ENCODE measurements at regions not wholly inside any gene's neighbourhood (a gene's known extent, or its start where the extent isn't known, plus 50 kb on each side); places are given as distances from the start of the nearest gene placed in this dataset.

GRCh38 chr21:27101523-27101922 lies 134.6 kb upstream of the ADAMTS5 start:
- Mint-ChIP-seq H3K4me3 (ENCODE audit: unreplicated experiment) (no peak overlapping the region), H3K36me3 (ENCODE audit: low read depth, unreplicated experiment) (no peaks in the 10 kb centered on the region), H3K27ac (ENCODE audit: unreplicated experiment) (no peak overlapping the region), H3K9me3 (ENCODE audit: unreplicated experiment) (peaks cover 2% of the 10 kb centered on the region), H3K4me1 (ENCODE audit: low read depth, unreplicated experiment) (peaks cover 8% of the 10 kb centered on the region), H3K27me3 (ENCODE audit: low read depth, unreplicated experiment) (no peaks in the 10 kb centered on the region)
- no peak overlapping the region for H3K27ac ChIP-seq (ENCODE audit: low read depth, low read length)
- no peak overlapping the region for H3K4me3 ChIP-seq (ENCODE audit: insufficient read depth, low read depth, low read length)
- no peaks in the 10 kb centered on the region for H3K4me1 ChIP-seq (ENCODE audit: insufficient read depth, low read length)
- H4K20me1 ChIP-seq (ENCODE audit: insufficient read depth, low read length), result no peaks in the 10 kb centered on the region
- H2AFZ ChIP-seq (ENCODE audit: low read depth, low read length), result no peak overlapping the region
- H3K9me3 ChIP-seq (ENCODE audit: insufficient read depth, low read depth, low read length), result no peaks in the 10 kb centered on the region
- no peaks in the 10 kb centered on the region for H3K36me3 ChIP-seq (ENCODE audit: insufficient read depth, low read length)
- H3K9ac ChIP-seq (ENCODE audit: low read length), result no peak overlapping the region
- no peaks in the 10 kb centered on the region for H3K27me3 ChIP-seq (ENCODE audit: insufficient read depth, low read length)
- no peak for FAIRE-seq
- DNase-seq (ENCODE audit: low read depth), result no peak
- no peaks in the 10 kb centered on the region for H3K79me2 ChIP-seq (ENCODE audit: insufficient read depth, low read length)
- no peak overlapping the region for H3K4me2 ChIP-seq (ENCODE audit: low read length)
- TF ChIP-seq CTCF (IDR thresholded peaks at IDR 0.05; ENCODE audit: insufficient read depth, low read depth, low read length), result no peak
- TF ChIP-seq EZH2 (IDR thresholded peaks at IDR 0.05; ENCODE audit: insufficient read depth, low read length), result no peak

DNA sequence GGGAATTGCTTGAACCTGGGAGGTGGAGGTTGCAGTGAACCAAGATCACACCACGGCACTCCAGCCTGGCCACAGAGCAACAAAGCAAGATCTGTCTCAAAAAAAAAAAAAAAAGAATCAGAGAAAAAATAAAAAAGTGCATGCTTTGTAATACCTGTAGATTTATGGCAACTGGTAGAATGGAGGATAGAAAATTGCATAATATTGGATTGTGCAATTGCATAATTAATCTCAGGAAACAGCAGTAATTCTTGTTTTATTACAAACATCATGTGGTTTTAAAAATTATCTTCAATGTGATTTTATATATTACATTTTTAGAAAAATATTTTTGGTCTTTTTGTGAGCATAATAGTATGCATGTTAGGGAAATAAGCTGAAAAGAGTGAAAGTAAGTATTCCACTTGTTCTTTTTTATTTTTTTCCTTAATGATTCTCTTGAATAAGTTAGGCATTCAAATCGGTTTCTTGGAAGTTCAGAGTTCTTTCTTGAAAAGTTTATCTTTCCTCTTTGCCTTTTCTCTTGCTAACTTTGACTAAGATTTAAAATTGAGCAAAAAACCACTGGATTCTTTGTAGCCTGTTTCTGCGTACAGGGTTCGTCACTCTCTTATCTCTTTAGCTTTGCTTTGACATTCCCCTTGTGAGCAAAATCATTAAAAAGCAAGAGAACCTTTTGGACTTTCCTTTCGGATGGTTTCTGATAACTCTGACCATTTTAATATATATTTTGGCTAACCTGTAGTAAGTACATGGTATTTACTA lies 127.5 kb upstream of the ADAMTS5 start:
- H3K27me3 Mint-ChIP-seq (ENCODE audit: low read depth, unreplicated experiment), result no peaks in the 10 kb centered on the region
- TF ChIP-seq EZH2 (IDR thresholded peaks at IDR 0.05; ENCODE audit: insufficient read depth, low read length) (no peak), CTCF (IDR thresholded peaks at IDR 0.05; ENCODE audit: insufficient read depth, low read depth, low read length) (no peak)
- FAIRE-seq, result no peak
- no peaks in the 10 kb centered on the region for H3K4me1 ChIP-seq (ENCODE audit: insufficient read depth, low read length)
- no peak overlapping the region for H3K9ac ChIP-seq (ENCODE audit: low read length)
- no peak overlapping the region for H3K4me2 ChIP-seq (ENCODE audit: low read length)
- H3K36me3 ChIP-seq (ENCODE audit: insufficient read depth, low read length), result no peaks in the 10 kb centered on the region
- H3K36me3 Mint-ChIP-seq (ENCODE audit: low read depth, unreplicated experiment), result no peaks in the 10 kb centered on the region
- H3K27me3 ChIP-seq (ENCODE audit: insufficient read depth, low read length), result no peaks in the 10 kb centered on the region
- H4K20me1 ChIP-seq (ENCODE audit: insufficient read depth, low read length), result no peaks in the 10 kb centered on the region
- no peak overlapping the region for H3K27ac ChIP-seq (ENCODE audit: low read depth, low read length)
- H3K4me3 Mint-ChIP-seq (ENCODE audit: unreplicated experiment), result no peak overlapping the region
- peaks cover 2% of the 10 kb centered on the region for H3K9me3 Mint-ChIP-seq (ENCODE audit: unreplicated experiment)
- no peak overlapping the region for H3K4me3 ChIP-seq (ENCODE audit: insufficient read depth, low read depth, low read length)
- H2AFZ ChIP-seq (ENCODE audit: low read depth, low read length), result no peak overlapping the region
- no peaks in the 10 kb centered on the region for H3K4me1 Mint-ChIP-seq (ENCODE audit: low read depth, unreplicated experiment)
- H3K79me2 ChIP-seq (ENCODE audit: insufficient read depth, low read length), result no peaks in the 10 kb centered on the region
- no peak for DNase-seq (ENCODE audit: low read depth)
- H3K27ac Mint-ChIP-seq (ENCODE audit: unreplicated experiment), result no peak overlapping the region
- no peaks in the 10 kb centered on the region for H3K9me3 ChIP-seq (ENCODE audit: insufficient read depth, low read depth, low read length)

- peaks cover 2% of the 10 kb centered on the region for H3K9me3 Mint-ChIP-seq (ENCODE audit: unreplicated experiment)
- Histone ChIP-seq H3K9ac (ENCODE audit: low read length) (no peak overlapping the region), H2AFZ (ENCODE audit: low read depth, low read length) (no peak overlapping the region), H3K36me3 (ENCODE audit: insufficient read depth, low read length) (no peaks in the 10 kb centered on the region), H3K79me2 (ENCODE audit: insufficient read depth, low read length) (no peaks in the 10 kb centered on the region), H3K4me3 (ENCODE audit: insufficient read depth, low read depth, low read length) (no peak overlapping the region), H3K4me2 (ENCODE audit: low read length) (no peak overlapping the region), H3K27me3 (ENCODE audit: insufficient read depth, low read length) (no peaks in the 10 kb centered on the region), H3K4me1 (ENCODE audit: insufficient read depth, low read length) (no peaks in the 10 kb centered on the region), H3K27ac (ENCODE audit: low read depth, low read length) (no peak overlapping the region), H4K20me1 (ENCODE audit: insufficient read depth, low read length) (no peaks in the 10 kb centered on the region), H3K9me3 (ENCODE audit: insufficient read depth, low read depth, low read length) (no peaks in the 10 kb centered on the region)
- FAIRE-seq (no peak), DNase-seq (ENCODE audit: low read depth) (no peak)
- no peaks in the 10 kb centered on the region for H3K4me1 Mint-ChIP-seq (ENCODE audit: low read depth, unreplicated experiment)
- no peak for TF ChIP-seq EZH2 (IDR thresholded peaks at IDR 0.05; ENCODE audit: insufficient read depth, low read length)
- TF ChIP-seq CTCF (IDR thresholded peaks at IDR 0.05; ENCODE audit: insufficient read depth, low read depth, low read length), result no peak
- no peak overlapping the region for H3K27ac Mint-ChIP-seq (ENCODE audit: unreplicated experiment)
- H3K4me3 Mint-ChIP-seq (ENCODE audit: unreplicated experiment), result no peak overlapping the region
- no peaks in the 10 kb centered on the region for H3K36me3 Mint-ChIP-seq (ENCODE audit: low read depth, unreplicated experiment)
- H3K27me3 Mint-ChIP-seq (ENCODE audit: low read depth, unreplicated experiment), result no peaks in the 10 kb centered on the region
Observed at GRCh38 chr21:27086630-27087029, 119.7 kb upstream of the ADAMTS5 start.
